SK-N-SH (cell line): ENCODE measurements at regions not wholly inside any gene's neighbourhood (a gene's known extent, or its start where the extent isn't known, plus 50 kb on each side); places are given as distances from the start of the nearest gene placed in this dataset.

Experiments
- CHD2 ChIP-seq: fragments of 150-350 bp; IDR thresholded peaks from 2 replicates; pipeline ENCODE4 v1.6.1; 2018; ENCODE audit warnings: low read length; ENCODE audit not compliant: partially characterized antibody
- NRF1 ChIP-seq: IDR thresholded peaks from 2 replicates; pipeline ENCODE4 v1.6.1; 2012; ENCODE audit warnings: low read depth, mild to moderate bottlenecking, low read length
- RAD21 ChIP-seq: IDR thresholded peaks from 2 replicates; pipeline ENCODE4 v1.6.1; 2012; ENCODE audit warnings: mild to moderate bottlenecking, low read length
- TAF1 ChIP-seq: IDR thresholded peaks from 2 replicates; pipeline ENCODE4 v1.6.1; 2012; ENCODE audit warnings: low read depth, mild to moderate bottlenecking, low read length, moderate library complexity, borderline replicate concordance
- TF ChIP-seq, protein P1 (sequence below): fragments of 200-600 bp; sonication (generic); IDR thresholded peaks from 2 replicates; pipeline ENCODE4 v1.6.1; 2017; ENCODE audit warnings: antibody characterized with exemption, mild to moderate bottlenecking, moderate library complexity

DNA sequence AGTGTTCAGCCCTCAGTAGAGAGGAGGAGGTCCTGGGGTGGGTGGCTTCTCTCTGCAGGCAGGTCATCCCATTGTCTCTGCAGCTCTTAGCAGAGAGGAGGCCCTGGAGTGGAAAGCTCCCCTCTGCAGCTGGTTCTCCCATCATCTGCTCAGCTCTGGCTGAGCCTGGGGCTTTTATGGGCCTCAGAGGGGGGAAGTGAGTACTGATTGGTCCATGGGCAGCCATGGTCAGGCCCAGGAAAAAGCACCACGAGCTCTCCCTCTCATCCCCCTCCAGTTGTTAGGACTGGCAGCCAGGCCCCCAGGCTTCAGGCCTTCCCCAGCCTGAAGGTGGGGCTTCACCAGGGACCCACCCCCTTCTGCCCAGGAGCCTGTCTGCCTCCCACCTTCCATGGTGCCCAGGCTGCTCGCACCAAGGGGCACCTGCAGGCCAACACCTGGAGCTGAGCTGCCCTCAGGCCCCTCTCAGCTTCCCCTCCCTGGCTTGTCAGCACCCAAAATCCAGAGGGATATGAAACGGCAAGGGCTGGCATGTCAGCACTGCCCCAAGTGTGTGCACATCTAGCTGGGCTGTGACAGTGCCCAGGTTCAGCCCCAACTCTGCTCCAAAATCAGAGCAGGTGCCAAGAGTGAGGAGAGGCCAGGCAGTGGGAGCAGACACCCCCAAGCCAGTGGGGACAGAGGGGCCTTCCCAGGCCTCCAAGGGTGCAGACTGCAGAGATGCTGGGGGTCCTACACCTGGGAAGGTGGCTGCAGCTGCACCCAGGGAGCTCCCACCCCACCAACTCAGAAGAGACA, 449.0 kb downstream of the MATN1 start:
- TF ChIP-seq CHD2 (no peak), NRF1 (no peak), TAF1 (no peak), RAD21 (no peak)
- TF ChIP-seq, protein P1, sequence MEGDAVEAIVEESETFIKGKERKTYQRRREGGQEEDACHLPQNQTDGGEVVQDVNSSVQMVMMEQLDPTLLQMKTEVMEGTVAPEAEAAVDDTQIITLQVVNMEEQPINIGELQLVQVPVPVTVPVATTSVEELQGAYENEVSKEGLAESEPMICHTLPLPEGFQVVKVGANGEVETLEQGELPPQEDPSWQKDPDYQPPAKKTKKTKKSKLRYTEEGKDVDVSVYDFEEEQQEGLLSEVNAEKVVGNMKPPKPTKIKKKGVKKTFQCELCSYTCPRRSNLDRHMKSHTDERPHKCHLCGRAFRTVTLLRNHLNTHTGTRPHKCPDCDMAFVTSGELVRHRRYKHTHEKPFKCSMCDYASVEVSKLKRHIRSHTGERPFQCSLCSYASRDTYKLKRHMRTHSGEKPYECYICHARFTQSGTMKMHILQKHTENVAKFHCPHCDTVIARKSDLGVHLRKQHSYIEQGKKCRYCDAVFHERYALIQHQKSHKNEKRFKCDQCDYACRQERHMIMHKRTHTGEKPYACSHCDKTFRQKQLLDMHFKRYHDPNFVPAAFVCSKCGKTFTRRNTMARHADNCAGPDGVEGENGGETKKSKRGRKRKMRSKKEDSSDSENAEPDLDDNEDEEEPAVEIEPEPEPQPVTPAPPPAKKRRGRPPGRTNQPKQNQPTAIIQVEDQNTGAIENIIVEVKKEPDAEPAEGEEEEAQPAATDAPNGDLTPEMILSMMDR = no peak
